AG09319 (cell line): ENCODE measurements at regions not wholly inside any gene's neighbourhood (a gene's known extent, or its start where the extent isn't known, plus 50 kb on each side); places are given as distances from the start of the nearest gene placed in this dataset.
A peak's percentile ranks its signal among the peaks of the same experiment; 100 is the strongest.

ENCODE experiments used
- DNase-seq: peaks from one replicate; pipeline ENCODE4 v3.0.0-alpha.2; 2010; ENCODE audit warnings: low read depth; ENCODE audit errors: extremely low read depth
- TF ChIP-seq, protein P1 (sequence below): IDR thresholded peaks from 2 replicates; pipeline ENCODE4 v1.5.1; 2011; ENCODE audit warnings: low read depth, mild to moderate bottlenecking, inconsistent platforms, low read length, moderate library complexity

DNA sequence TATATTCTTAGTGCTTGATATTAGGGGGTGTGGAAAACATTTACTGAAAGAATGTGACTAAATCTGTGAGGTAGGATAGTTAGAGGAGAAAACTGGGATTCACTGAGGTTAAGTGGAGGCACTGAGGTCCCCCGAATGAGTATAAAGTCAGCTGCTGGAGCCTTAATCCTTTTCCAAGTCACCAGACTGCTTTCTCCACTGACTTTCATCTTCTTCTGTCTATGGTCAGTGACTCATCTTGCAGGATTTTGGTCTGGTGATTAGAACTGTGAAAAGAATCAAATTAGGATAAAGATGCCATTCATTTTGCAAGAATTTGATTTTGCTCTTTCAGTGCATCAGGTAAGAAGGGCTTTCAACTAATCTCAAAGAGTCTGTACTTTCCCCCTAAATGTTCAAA, 89.3 kb upstream of the ALDH1A1 start:
- no peak for DNase-seq
- TF ChIP-seq, protein P1, sequence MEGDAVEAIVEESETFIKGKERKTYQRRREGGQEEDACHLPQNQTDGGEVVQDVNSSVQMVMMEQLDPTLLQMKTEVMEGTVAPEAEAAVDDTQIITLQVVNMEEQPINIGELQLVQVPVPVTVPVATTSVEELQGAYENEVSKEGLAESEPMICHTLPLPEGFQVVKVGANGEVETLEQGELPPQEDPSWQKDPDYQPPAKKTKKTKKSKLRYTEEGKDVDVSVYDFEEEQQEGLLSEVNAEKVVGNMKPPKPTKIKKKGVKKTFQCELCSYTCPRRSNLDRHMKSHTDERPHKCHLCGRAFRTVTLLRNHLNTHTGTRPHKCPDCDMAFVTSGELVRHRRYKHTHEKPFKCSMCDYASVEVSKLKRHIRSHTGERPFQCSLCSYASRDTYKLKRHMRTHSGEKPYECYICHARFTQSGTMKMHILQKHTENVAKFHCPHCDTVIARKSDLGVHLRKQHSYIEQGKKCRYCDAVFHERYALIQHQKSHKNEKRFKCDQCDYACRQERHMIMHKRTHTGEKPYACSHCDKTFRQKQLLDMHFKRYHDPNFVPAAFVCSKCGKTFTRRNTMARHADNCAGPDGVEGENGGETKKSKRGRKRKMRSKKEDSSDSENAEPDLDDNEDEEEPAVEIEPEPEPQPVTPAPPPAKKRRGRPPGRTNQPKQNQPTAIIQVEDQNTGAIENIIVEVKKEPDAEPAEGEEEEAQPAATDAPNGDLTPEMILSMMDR = no peak

DNA sequence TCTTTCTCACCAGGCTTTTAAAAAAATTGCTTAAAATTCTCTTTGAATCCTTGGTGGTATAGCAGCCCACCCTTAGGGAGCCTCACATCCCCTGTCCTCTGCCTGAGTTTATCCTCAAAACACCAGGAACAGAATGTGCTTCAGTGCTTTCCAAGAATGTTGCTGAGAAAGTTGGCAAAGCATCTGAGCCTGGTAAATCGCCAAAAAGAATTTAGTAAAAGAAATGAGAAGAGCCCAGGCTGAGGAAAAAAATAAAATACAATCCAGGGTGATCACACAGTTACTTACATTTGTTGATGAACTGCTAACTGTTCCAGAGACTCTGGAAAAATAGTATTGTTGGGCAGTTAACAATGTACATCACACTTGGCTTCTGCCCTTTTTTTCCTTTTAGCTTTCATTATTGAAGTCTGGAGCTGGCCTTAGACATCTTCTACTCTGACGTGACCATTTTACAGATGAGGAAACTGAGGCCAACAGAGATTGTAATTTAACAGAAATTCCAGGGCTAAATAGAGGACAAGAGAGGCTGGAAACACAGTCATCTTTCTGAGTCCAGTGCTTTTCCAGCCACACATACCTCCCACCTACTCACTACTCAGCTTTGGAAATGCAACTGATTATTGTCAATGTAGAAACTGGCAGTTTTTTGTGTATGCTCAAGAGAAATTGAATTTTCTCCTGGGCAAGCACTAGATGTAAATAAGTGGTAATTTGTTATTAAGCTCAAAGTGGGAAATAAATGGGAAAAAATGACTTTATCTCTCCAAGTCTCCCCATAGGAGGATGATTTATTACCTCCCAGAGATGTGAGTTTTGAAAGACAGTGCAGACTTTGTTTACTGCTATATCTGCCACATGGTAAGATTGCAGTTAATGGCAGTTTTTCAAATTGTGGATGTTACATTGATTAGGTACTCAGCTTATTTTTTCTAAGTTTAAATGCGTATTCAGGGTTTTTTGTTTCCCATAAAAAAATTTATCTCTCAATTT, 86.7 kb upstream of the ALDH1A1 start:
- TF ChIP-seq, protein P1 = no peak
- no peak for DNase-seq

DNA sequence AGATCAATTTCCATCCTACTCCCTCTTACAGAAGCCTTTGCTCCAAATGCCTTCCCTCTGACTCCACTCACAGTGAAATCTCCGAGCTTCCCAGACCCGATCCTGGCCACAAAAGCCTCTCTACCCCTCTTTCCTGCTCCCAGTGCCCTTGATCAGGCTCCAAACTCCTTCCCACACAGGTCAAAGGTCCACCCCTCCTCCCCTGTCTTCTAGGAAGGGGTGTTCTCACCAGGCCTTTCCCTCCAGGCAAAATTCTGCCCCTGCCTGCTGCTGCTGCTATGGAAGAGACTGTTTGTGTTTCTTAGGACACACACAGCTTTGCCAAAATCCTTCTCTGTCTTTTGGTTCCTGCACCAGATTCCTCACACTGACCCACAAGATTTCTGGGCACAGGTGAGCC, 85.8 kb upstream of the ALDH1A1 start:
- TF ChIP-seq, protein P1 = no peak
- DNase-seq = peak; percentile 16

DNA sequence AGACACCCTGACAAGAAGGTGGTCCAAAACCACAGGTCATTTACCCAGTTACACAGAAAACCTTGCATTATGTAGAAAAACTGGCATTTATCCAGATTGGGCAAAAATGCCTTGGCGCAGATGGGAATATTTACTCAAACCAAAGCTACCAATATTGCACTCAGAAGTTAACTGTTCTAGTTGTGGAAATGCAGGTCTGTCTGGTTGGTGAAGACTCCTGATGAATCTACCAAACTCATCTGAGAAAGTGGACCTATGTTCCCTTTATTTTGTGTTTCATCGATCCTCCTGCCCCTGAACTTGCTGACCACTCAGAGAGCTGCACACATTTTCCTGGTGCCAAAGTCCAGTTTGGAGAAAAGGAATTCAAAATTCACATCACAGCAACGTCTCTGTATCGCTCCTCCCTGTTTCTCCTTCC, 85.2 kb upstream of the ALDH1A1 start:
- TF ChIP-seq, protein P1 = no peak
- no peak for DNase-seq

DNA sequence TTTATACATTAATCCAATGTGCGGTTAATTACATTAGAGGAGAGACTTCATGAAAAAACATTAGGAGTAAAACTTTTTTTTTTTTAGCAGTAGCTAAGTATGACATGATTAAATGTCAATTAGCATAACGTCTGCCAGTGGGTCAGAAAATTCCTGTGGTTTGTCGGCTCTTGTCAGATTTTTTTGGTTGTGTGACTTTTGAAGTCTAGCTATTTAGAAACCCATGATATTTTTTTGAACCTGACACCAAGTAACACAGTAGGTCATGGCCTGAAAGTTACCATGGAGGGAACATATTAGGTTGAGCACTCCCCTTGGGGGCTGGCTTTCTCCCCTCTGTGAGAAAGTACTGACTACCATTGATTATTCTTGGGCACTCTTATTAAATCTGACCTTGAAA, 84.8 kb upstream of the ALDH1A1 start:
- no peak for DNase-seq

DNA sequence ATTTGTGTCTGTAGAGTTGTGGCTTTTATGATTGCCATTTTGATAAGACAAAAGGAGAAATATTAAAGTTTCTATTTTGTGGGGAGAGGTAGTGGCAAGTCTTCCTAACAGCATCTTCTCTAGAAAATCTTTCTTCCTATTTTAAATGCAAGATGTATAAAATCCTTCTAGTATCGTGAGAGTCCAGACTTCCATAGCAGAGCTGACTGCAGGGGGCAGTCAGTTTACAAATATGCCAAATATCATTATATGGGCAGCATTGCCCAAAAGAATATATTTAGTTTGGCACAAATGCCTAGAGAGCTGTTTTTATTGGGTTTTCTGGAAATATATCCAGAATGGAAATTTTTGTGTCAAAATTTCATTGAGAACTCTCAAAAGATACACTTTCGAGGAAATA, 82.1 kb upstream of the ALDH1A1 start:
- DNase-seq = no peak
- TF ChIP-seq, protein P1 = no peak; the same call in 1 of the 2 replicates

More for the DNA sequence above, 84.8 kb upstream of the ALDH1A1 start:
- TF ChIP-seq, protein P1 = no peak

DNA sequence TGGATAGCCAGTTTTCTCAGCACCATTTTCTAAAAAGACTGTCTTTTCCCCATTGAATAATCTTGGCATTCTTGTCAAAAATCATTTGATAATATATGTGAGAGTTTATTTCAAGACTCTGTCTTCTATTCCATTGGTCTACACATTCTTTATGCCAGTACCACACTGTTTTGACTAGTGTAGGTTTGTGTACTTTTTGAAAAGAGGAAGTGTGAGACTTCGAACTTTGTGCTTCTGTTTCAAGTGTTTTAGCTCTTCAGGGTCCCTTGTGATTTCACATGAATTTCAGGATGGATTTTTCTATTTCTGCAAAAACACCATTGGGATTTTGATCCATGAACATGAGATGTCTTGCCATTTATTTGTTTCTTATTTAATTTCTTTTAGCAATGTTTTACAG, 78.5 kb upstream of the ALDH1A1 start:
- no peak for DNase-seq
- TF ChIP-seq, protein P1 = no peak
